Esophagus squamous epithelium (tissue), 4 donors: ENCODE measurements at regions not wholly inside any gene's neighbourhood (a gene's known extent, or its start where the extent isn't known, plus 50 kb on each side); places are given as distances from the start of the nearest gene placed in this dataset.

Source experiments
- CTCF ChIP-seq, 6 experiments: fragments of 450-650 bp in 4 of 6; fragments of 200-600 bp in 2 of 6; sonication (generic) in 2 of 6; IDR thresholded peaks; one replicate each; pipeline ENCODE4 v1.5.1; 2016 to 2019; ENCODE audit warnings: antibody characterized with exemption in 6 of 6, mild to moderate bottlenecking in 4 of 6, moderate library complexity in 4 of 6
- POLR2A ChIP-seq, 4 donors: fragments of 450-650 bp; IDR thresholded peaks; one replicate each; pipeline ENCODE4 v1.6.1; 2017; ENCODE audit warnings: antibody characterized with exemption in 4 of 4, mild to moderate bottlenecking in 4 of 4, moderate library complexity in 3 of 4

GRCh38 chr11:44427432-44427831 lies 117.5 kb upstream of the ALX4 start:
- no peak for TF ChIP-seq CTCF (IDR thresholded peaks at IDR 0.05)
- TF ChIP-seq POLR2A (IDR thresholded peaks at IDR 0.05), result no peak
